H9 (cell line): ENCODE measurements at regions not wholly inside any gene's neighbourhood (a gene's known extent, or its start where the extent isn't known, plus 50 kb on each side); places are given as distances from the start of the nearest gene placed in this dataset.

Experiments
- DNase-seq: peaks from one replicate; pipeline ENCODE4 v3.0.0-alpha.2; 2017
- H2AFZ ChIP-seq: one replicate; pipeline ENCODE4 v1.6.1; 2013; ENCODE audit warnings: mild to moderate bottlenecking, low read length, control low read depth, moderate library complexity
- H2AK5ac ChIP-seq: 2 replicates; pipeline ENCODE4 v1.6.1; 2013; ENCODE audit warnings: low read length, control low read depth, mixed read lengths; ENCODE audit not compliant: insufficient read length
- H2BK120ac ChIP-seq: one replicate; pipeline ENCODE4 v1.6.1; 2013; ENCODE audit warnings: low read depth, mild to moderate bottlenecking, low read length, control low read depth, inconsistent platforms; ENCODE audit not compliant: poor library complexity, severe bottlenecking
- H2BK12ac ChIP-seq: 2 replicates; pipeline ENCODE4 v1.6.1; 2013; ENCODE audit warnings: low read length, control low read depth, mixed read lengths, low read depth; ENCODE audit not compliant: insufficient read length
- H2BK15ac ChIP-seq: 2 replicates; pipeline ENCODE4 v1.6.1; 2013; ENCODE audit warnings: low read depth, low read length, control low read depth
- H2BK20ac ChIP-seq: one replicate; pipeline ENCODE4 v1.6.1; 2013; ENCODE audit warnings: low read depth, mild to moderate bottlenecking, low read length, control low read depth, inconsistent platforms; ENCODE audit not compliant: poor library complexity, severe bottlenecking
- H2BK5ac ChIP-seq: 2 replicates; pipeline ENCODE4 v1.6.1; 2013; ENCODE audit warnings: low read length, control low read depth, mixed read lengths; ENCODE audit not compliant: insufficient read length
- H3K14ac ChIP-seq: 2 replicates; pipeline ENCODE4 v1.6.1; 2013; ENCODE audit warnings: low read length, control low read depth; ENCODE audit not compliant: insufficient read depth
- H3K18ac ChIP-seq: 2 replicates; pipeline ENCODE4 v1.6.1; 2013; ENCODE audit warnings: low read depth, mild to moderate bottlenecking, mixed read lengths, low read length, control low read depth; ENCODE audit not compliant: insufficient read length
- H3K23ac ChIP-seq: 2 replicates; pipeline ENCODE4 v1.6.1; 2013; ENCODE audit warnings: low read length, control low read depth, mixed read lengths, low read depth; ENCODE audit not compliant: insufficient read length
- H3K23me2 ChIP-seq: 2 replicates; pipeline ENCODE4 v1.6.1; 2013; ENCODE audit warnings: low read depth, mild to moderate bottlenecking, mixed read lengths, low read length, control low read depth; ENCODE audit not compliant: insufficient read length, poor library complexity, severe bottlenecking
- H3K27ac ChIP-seq: 2 replicates; pipeline ENCODE4 v1.5.1; 2013; ENCODE audit warnings: low read length, control low read depth, mixed read lengths, low read depth; ENCODE audit not compliant: insufficient read length
- H3K27me3 ChIP-seq: 2 replicates; pipeline ENCODE4 v1.6.1; 2013; ENCODE audit warnings: low read length, control low read depth, inconsistent platforms; ENCODE audit not compliant: insufficient read depth
- H3K4ac ChIP-seq: 2 replicates; pipeline ENCODE4 v1.6.1; 2013; ENCODE audit warnings: low read depth, mild to moderate bottlenecking, control low read depth, inconsistent platforms, low read length, moderate library complexity
- H3K4me1 ChIP-seq: 2 replicates; pipeline ENCODE4 v1.6.1; 2013; ENCODE audit warnings: low read length, control low read depth, inconsistent platforms; ENCODE audit not compliant: insufficient read depth
- H3K4me2 ChIP-seq: 2 replicates; pipeline ENCODE4 v1.6.1; 2013; ENCODE audit warnings: low read length, control low read depth, mixed read lengths; ENCODE audit not compliant: insufficient read length, insufficient read depth
- H3K56ac ChIP-seq: 2 replicates; pipeline ENCODE4 v1.6.1; 2013; ENCODE audit warnings: low read depth, mild to moderate bottlenecking, mixed read lengths, low read length, control low read depth; ENCODE audit not compliant: insufficient read length
- H3K79me1 ChIP-seq: 2 replicates; pipeline ENCODE4 v1.6.1; 2013; ENCODE audit warnings: low read depth, mild to moderate bottlenecking, moderate library complexity, low read length, control low read depth, inconsistent platforms; ENCODE audit not compliant: insufficient read depth, poor library complexity, severe bottlenecking
- H3K79me2 ChIP-seq: 2 replicates; pipeline ENCODE4 v1.6.1; 2013; ENCODE audit warnings: low read length, control low read depth, inconsistent platforms; ENCODE audit not compliant: insufficient read depth
- H3K9ac ChIP-seq: 2 replicates; pipeline ENCODE4 v1.6.1; 2013; ENCODE audit warnings: low read length, control low read depth, mixed read lengths; ENCODE audit not compliant: insufficient read length; ENCODE audit errors: extremely low read depth
- H3K9me3 ChIP-seq: one replicate; pipeline ENCODE4 v1.6.1; 2013; ENCODE audit warnings: low read depth, low read length, inconsistent platforms; ENCODE audit not compliant: control insufficient read depth
- H3T11ph ChIP-seq: one replicate; pipeline ENCODE4 v1.6.1; 2013; ENCODE audit warnings: mild to moderate bottlenecking, low read length, control low read depth, inconsistent platforms
- H4K20me1 ChIP-seq: one replicate; pipeline ENCODE4 v1.6.1; 2013; ENCODE audit not compliant: control insufficient read depth, insufficient read length, insufficient read depth
- H4K5ac ChIP-seq: 2 replicates; pipeline ENCODE4 v1.6.1; 2013; ENCODE audit warnings: low read depth, mild to moderate bottlenecking, mixed read lengths, low read length, control low read depth; ENCODE audit not compliant: insufficient read length
- H4K8ac ChIP-seq: replicated peaks from 2 replicates; pipeline ENCODE4 v1.6.1; 2013; ENCODE audit warnings: low read length, control low read depth, mixed read lengths, low read depth; ENCODE audit not compliant: insufficient read length
- H4K91ac ChIP-seq: 2 replicates; pipeline ENCODE4 v1.6.1; 2013; ENCODE audit warnings: low read depth, mild to moderate bottlenecking, moderate library complexity, mixed read lengths, low read length, control low read depth; ENCODE audit not compliant: insufficient read length
- H3K27ac Mint-ChIP-seq, 3 experiments: 2 replicates in 2 of 3; 3 replicates in 1 of 3; pipeline ENCODE4 v1.8.0; 2020 to 2021; ENCODE audit warnings: mixed read lengths in 3 of 3, mild to moderate bottlenecking in 1 of 3, moderate library complexity in 1 of 3
- H3K27me3 Mint-ChIP-seq: 2 replicates; pipeline ENCODE4 v1.8.0; 2021; ENCODE audit warnings: low read depth, mild to moderate bottlenecking, moderate library complexity, mixed read lengths
- H3K36me3 Mint-ChIP-seq, 3 experiments: 2 replicates in 2 of 3; 3 replicates in 1 of 3; pipeline ENCODE4 v1.8.0; 2020 to 2021; ENCODE audit warnings: low read depth in 3 of 3, mixed read lengths in 3 of 3; ENCODE audit not compliant: insufficient read depth in 1 of 3
- H3K4me1 Mint-ChIP-seq, 2 experiments: 2 replicates each; pipeline ENCODE4 v1.8.0; 2020; ENCODE audit warnings: mixed read lengths in 2 of 2
- H3K4me3 Mint-ChIP-seq, 2 experiments: 2 replicates in 1 of 2; 3 replicates in 1 of 2; pipeline ENCODE4 v1.8.0; 2020 to 2021; ENCODE audit warnings: mild to moderate bottlenecking in 2 of 2, mixed read lengths in 2 of 2, moderate library complexity in 1 of 2
- H3K9me3 Mint-ChIP-seq, 2 experiments: 2 replicates in 1 of 2; 3 replicates in 1 of 2; pipeline ENCODE4 v1.8.0; 2020; ENCODE audit warnings: mild to moderate bottlenecking in 2 of 2, mixed read lengths in 2 of 2, moderate library complexity in 1 of 2
- CTCF ChIP-seq: fragments of 200-600 bp; sonication (generic); conservative IDR thresholded peaks from 3 replicates; pipeline ENCODE4 v1.8.0; 2021; ENCODE audit warnings: antibody characterized with exemption, mild to moderate bottlenecking
- WGBS: extraction: QIAGEN DNeasy Blood & Tissue Kit; methylation state at CpG from one replicate; pipeline ENCODE4 v1.1.7; 2013; ENCODE audit warnings: missing lambda C conversion rate, low lambda C conversion rate, mixed read lengths; ENCODE audit not compliant: insufficient read length; ENCODE audit errors: extremely low coverage; 5-methylcytosine and 5-hydroxymethylcytosine counted together

- H3K18ac ChIP-seq, result no peak overlapping the region
- no peak for DNase-seq
- H4K5ac ChIP-seq, result no peak overlapping the region
- no peaks in the 10 kb centered on the region for H3K23me2 ChIP-seq
- Mint-ChIP-seq H3K27me3 (peaks cover 17% of the 10 kb centered on the region), H3K27ac (peak overlapping the region in 1 of 3 experiments; percentile 91; a peak in 1 of 7 replicates), H3K4me3 (no peak overlapping the region), H3K4me1 (peaks cover 8 to 9% of the 10 kb centered on the region in 2 experiments), H3K9me3 (no peaks in the 10 kb centered on the region; a peak in 1 of 5 replicates), H3K36me3 (no peaks in the 10 kb centered on the region)
- no peak overlapping the region for H2AK5ac ChIP-seq
- no CpG with 5 or more reads among the region's 2 CpGs for WGBS
- H2AFZ ChIP-seq, result no peak overlapping the region
- no peak overlapping the region for H2BK15ac ChIP-seq
- H2BK120ac ChIP-seq, result no peak overlapping the region
- no peak overlapping the region for H3K4me2 ChIP-seq
- H3K27ac ChIP-seq, result no peak overlapping the region
- no peak overlapping the region for H3K9ac ChIP-seq
- no peak overlapping the region for H3T11ph ChIP-seq
- no peaks in the 10 kb centered on the region for H3K9me3 ChIP-seq
- no peaks in the 10 kb centered on the region for H3K79me1 ChIP-seq
- H3K23ac ChIP-seq, result no peak overlapping the region
- H3K4ac ChIP-seq, result no peak overlapping the region
- no peak for TF ChIP-seq CTCF
- no peaks in the 10 kb centered on the region for H3K79me2 ChIP-seq
- H2BK5ac ChIP-seq, result no peak overlapping the region
- no peak overlapping the region for H4K8ac ChIP-seq
- H3K27me3 ChIP-seq, result no peaks in the 10 kb centered on the region
- no peak overlapping the region for H4K91ac ChIP-seq
- no peak overlapping the region for H2BK20ac ChIP-seq
- no peaks in the 10 kb centered on the region for H4K20me1 ChIP-seq
- no peaks in the 10 kb centered on the region for H3K4me1 ChIP-seq
- H3K56ac ChIP-seq, result no peak overlapping the region
- no peak overlapping the region for H3K14ac ChIP-seq
- no peak overlapping the region for H2BK12ac ChIP-seq
These were observed 511.5 kb downstream of the TNS1 start for GRCh38 chr2:217491271-217491670.
